Ascending aorta (tissue), 2 donors: ENCODE measurements at regions not wholly inside any gene's neighbourhood (a gene's known extent, or its start where the extent isn't known, plus 50 kb on each side); places are given as distances from the start of the nearest gene placed in this dataset.

Experiments
- DNase-seq, 2 donors: peaks; one replicate each; pipeline ENCODE4 v3.0.0-alpha.2; 2019; ENCODE audit warnings: low spot score in 2 of 2
- H3K27ac ChIP-seq, 2 donors: fragments of 200-600 bp; sonication (generic); one replicate each; pipeline ENCODE4 v1.5.1; 2016 to 2017; ENCODE audit warnings: mild to moderate bottlenecking in 1 of 2
- H3K27me3 ChIP-seq: fragments of 200-600 bp; sonication (generic); one replicate; pipeline ENCODE4 v1.5.1; 2017
- H3K36me3 ChIP-seq, 2 donors: fragments of 200-600 bp; sonication (generic); one replicate each; pipeline ENCODE4 v1.5.1; 2016
- H3K4me1 ChIP-seq, 2 donors: fragments of 200-600 bp; sonication (generic); one replicate each; pipeline ENCODE4 v1.5.1; 2016 to 2017; ENCODE audit warnings: mild to moderate bottlenecking in 1 of 2
- H3K4me3 ChIP-seq, 2 donors: fragments of 200-600 bp; sonication (generic); one replicate each; pipeline ENCODE4 v1.5.1; 2016 to 2017; ENCODE audit warnings: mild to moderate bottlenecking in 1 of 2
- H3K9me3 ChIP-seq, 2 donors: fragments of 200-600 bp; sonication (generic); one replicate each; pipeline ENCODE4 v1.5.1; 2016
- intact Hi-C: fragments of 100-400 bp; cut with DNase I; formaldehyde crosslinking; loops from one replicate; pipeline ENCODE4 v1.15.1; 2023
- TF ChIP-seq, protein P1 (sequence below), 3 experiments: fragments of 200-600 bp in 2 of 3; fragments of 450-650 bp in 1 of 3; sonication (generic) in 2 of 3; IDR thresholded peaks; one replicate each; pipeline ENCODE4 v1.5.1; 2016 to 2019; ENCODE audit warnings: antibody characterized with exemption in 3 of 3, mild to moderate bottlenecking in 1 of 3, moderate library complexity in 1 of 3

DNA sequence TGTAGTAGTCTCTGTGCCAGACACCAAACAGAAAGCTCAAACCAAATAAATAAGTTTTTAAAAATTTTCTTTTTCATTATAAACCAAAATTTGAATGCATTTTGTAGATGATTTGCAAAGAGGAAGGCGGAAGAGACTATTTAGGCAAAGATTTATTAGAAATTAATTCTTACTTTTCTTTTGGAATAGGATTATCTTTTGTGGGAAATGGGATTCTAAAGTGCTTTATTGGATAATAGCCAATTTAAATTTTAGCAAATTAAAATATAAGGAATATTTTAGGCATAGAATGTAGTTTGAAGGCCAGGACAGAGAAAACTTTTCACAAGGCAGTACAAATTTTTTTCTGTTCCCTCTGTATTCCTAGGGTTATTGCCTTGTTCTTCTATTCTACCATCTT lies 311.4 kb upstream of the ITGA1 start:
- no peak overlapping the region for H3K4me3 ChIP-seq
- no peaks in the 10 kb centered on the region for H3K4me1 ChIP-seq
- H3K9me3 ChIP-seq: no peaks in the 10 kb centered on the region
- no peaks in the 10 kb centered on the region for H3K36me3 ChIP-seq
- no peak overlapping the region for H3K27ac ChIP-seq
- no peaks in the 10 kb centered on the region for H3K27me3 ChIP-seq
- TF ChIP-seq, protein P1, sequence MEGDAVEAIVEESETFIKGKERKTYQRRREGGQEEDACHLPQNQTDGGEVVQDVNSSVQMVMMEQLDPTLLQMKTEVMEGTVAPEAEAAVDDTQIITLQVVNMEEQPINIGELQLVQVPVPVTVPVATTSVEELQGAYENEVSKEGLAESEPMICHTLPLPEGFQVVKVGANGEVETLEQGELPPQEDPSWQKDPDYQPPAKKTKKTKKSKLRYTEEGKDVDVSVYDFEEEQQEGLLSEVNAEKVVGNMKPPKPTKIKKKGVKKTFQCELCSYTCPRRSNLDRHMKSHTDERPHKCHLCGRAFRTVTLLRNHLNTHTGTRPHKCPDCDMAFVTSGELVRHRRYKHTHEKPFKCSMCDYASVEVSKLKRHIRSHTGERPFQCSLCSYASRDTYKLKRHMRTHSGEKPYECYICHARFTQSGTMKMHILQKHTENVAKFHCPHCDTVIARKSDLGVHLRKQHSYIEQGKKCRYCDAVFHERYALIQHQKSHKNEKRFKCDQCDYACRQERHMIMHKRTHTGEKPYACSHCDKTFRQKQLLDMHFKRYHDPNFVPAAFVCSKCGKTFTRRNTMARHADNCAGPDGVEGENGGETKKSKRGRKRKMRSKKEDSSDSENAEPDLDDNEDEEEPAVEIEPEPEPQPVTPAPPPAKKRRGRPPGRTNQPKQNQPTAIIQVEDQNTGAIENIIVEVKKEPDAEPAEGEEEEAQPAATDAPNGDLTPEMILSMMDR (IDR thresholded peaks at IDR 0.05): no peak
- intact Hi-C loops: no loop called here
- DNase-seq: no peak

DNA sequence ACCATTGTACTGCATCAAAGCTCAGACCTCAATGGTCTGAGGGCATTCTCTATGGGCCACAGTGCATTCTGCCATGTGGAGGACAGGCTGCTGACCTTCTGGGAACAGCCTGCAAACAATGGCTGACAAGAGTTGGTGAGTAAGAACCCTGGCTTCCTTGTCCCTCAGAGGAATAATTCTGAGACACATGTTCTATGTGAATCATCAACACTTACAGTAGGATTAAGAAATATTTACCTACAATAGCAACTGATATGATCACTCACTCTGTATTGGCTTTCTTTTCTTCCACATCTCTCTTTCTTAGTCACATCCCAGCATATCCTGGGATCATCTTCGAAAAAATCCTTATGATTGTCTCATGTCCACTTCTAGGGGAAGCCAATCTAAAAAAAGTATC lies 306.5 kb upstream of the ITGA1 start:
- H3K4me1 ChIP-seq: no peaks in the 10 kb centered on the region
- DNase-seq: no peak
- H3K27me3 ChIP-seq: no peaks in the 10 kb centered on the region
- no peak overlapping the region for H3K27ac ChIP-seq
- H3K36me3 ChIP-seq: no peaks in the 10 kb centered on the region
- intact Hi-C loops: no loop called here
- no peaks in the 10 kb centered on the region for H3K9me3 ChIP-seq
- no peak overlapping the region for H3K4me3 ChIP-seq
- TF ChIP-seq, protein P1 (IDR thresholded peaks at IDR 0.05): no peak

DNA sequence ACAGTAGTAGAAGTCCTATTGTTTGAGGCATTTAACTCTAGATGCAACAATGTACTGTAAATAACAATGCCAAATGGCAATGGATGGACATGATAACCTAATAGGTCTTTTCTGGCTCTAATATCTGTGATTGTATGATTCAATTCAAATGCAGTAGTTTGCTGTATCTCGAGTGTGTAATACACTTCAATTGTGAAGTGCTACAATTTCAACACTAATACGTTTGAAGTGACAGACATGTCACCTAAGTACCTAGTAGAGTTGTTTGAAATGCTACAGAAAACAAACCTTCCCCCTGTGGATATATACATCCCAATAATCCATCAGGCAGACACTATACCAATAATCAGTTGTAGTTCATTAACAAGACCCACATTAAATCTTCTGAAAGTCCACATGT lies 305.9 kb upstream of the ITGA1 start:
- no peak for DNase-seq
- no peaks in the 10 kb centered on the region for H3K9me3 ChIP-seq
- H3K27ac ChIP-seq: no peak overlapping the region
- intact Hi-C loops: no loop called here
- H3K36me3 ChIP-seq: no peaks in the 10 kb centered on the region
- H3K4me3 ChIP-seq: no peak overlapping the region
- H3K4me1 ChIP-seq: no peaks in the 10 kb centered on the region
- TF ChIP-seq, protein P1 (IDR thresholded peaks at IDR 0.05): no peak
- H3K27me3 ChIP-seq: no peaks in the 10 kb centered on the region

DNA sequence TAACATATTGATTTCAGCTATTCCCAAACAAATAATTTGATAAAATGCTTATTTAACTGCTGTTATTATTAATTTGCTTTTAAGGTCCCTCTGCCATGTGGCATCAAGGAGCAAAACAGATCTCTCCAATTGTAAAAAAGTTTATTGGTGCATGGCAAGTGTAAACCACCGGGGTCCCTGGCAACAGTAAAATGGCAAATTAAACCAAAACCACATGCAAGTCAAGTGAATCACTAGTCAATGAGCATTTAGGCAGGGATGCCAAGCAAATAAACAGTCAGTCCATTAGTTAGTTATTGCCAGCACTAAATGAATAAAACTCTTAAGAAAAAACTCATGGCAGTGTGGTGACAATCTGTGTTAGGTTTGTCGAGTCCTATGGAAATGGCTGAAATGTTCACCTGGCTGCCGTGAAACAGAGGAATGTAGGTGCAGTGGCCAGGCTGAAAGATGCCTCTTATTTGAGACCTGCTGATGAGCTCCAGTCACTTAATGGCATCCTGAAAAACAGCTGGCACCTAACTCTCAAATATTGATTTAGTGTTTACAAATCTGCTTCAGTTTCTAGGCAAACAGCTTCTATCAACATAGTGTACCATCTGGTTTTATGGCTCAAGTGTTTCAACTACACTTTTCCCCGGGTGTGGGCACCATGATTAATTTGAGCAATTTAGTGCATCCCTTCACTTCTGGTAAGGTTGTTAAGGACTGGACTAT lies 296.5 kb upstream of the ITGA1 start:
- no peaks in the 10 kb centered on the region for H3K4me1 ChIP-seq
- no peak for DNase-seq
- H3K27me3 ChIP-seq: no peaks in the 10 kb centered on the region
- H3K36me3 ChIP-seq: no peaks in the 10 kb centered on the region
- H3K9me3 ChIP-seq: no peaks in the 10 kb centered on the region
- H3K27ac ChIP-seq: no peak overlapping the region
- TF ChIP-seq, protein P1 (IDR thresholded peaks at IDR 0.05): no peak
- H3K4me3 ChIP-seq: no peak overlapping the region
- intact Hi-C loops: no loop called here

DNA sequence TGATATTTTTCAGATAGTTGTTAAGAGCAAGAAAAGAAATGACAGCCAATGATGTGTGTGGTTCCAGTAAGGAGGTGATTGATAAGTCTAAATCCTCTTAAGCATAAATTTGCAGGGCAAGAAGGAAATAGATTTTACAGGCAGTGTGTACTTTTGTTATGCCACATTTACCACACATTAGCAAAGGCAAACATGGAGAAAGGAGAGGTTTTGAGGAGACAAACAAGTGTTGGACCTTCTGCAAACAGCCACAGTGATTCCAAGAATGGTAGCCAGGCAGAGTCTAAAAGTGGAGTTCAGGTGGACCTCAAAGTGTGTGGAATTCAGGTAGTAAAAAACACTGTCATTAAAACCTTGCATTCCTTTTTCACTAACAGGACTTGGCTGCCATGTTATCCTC lies 295.9 kb upstream of the ITGA1 start:
- H3K4me3 ChIP-seq: no peak overlapping the region
- no peaks in the 10 kb centered on the region for H3K27me3 ChIP-seq
- TF ChIP-seq, protein P1 (IDR thresholded peaks at IDR 0.05): no peak
- H3K9me3 ChIP-seq: no peaks in the 10 kb centered on the region
- no peaks in the 10 kb centered on the region for H3K36me3 ChIP-seq
- no peak overlapping the region for H3K27ac ChIP-seq
- DNase-seq: no peak
- intact Hi-C loops: no loop called here
- no peaks in the 10 kb centered on the region for H3K4me1 ChIP-seq
